CD14-positive monocyte (primary cell): ENCODE measurements at regions not wholly inside any gene's neighbourhood (a gene's known extent, or its start where the extent isn't known, plus 50 kb on each side); places are given as distances from the start of the nearest gene placed in this dataset.

Experiments
- DNase-seq, 3 donors: peaks; one replicate each; pipeline ENCODE4 v3.0.0-alpha.2; 2011 to 2022
- H2AFZ ChIP-seq: 2 replicates; pipeline ENCODE4 v1.6.0; 2012; ENCODE audit warnings: mild to moderate bottlenecking, low read depth, low read length, inconsistent platforms; ENCODE audit not compliant: insufficient read depth, poor library complexity, severe bottlenecking
- H3K27ac ChIP-seq, 2 donors: 1 replicate in 1 of 2; 2 replicates in 1 of 2; pipeline ENCODE4 v1.5.1; 2012 to 2013; ENCODE audit warnings: low read length in 2 of 2, control low read depth in 1 of 2, inconsistent platforms in 1 of 2, low read depth in 1 of 2, mild to moderate bottlenecking in 1 of 2
- H3K27me3 ChIP-seq, 2 donors: one replicate each; pipeline versions ENCODE4 v1.6.0 to v1.6.1; 2011 to 2013; ENCODE audit warnings: low read length in 2 of 2; ENCODE audit not compliant: control insufficient read depth in 2 of 2, insufficient read depth in 2 of 2
- H3K36me3 ChIP-seq, 2 donors: replicated peaks in 1 of 2; 1 replicate in 1 of 2; 2 replicates in 1 of 2; pipeline versions ENCODE4 v1.5.1 to v1.6.1; 2012 to 2013; ENCODE audit warnings: low read length in 2 of 2, control low read depth in 1 of 2, inconsistent platforms in 1 of 2, mild to moderate bottlenecking in 1 of 2; ENCODE audit not compliant: insufficient read depth in 2 of 2, control insufficient read depth in 1 of 2
- H3K4me1 ChIP-seq, 2 donors: 1 replicate in 1 of 2; 2 replicates in 1 of 2; pipeline versions ENCODE4 v1.5.1 to v1.6.1; 2012 to 2013; ENCODE audit warnings: low read length in 2 of 2, control low read depth in 1 of 2, inconsistent platforms in 1 of 2, mild to moderate bottlenecking in 1 of 2, moderate library complexity in 1 of 2; ENCODE audit not compliant: insufficient read depth in 2 of 2, control insufficient read depth in 1 of 2
- H3K4me2 ChIP-seq: replicated peaks from 2 replicates; pipeline ENCODE3; 2012; ENCODE audit warnings: low read length, moderate library complexity, mild to moderate bottlenecking; ENCODE audit not compliant: poor library complexity, severe bottlenecking; ENCODE audit errors: extremely low read depth
- H3K4me3 ChIP-seq, 3 experiments: fragments of 200-600 bp in 1 of 3; sonication (generic) in 1 of 3; replicated peaks in 1 of 3; 1 replicate in 2 of 3; 2 replicates in 1 of 3; pipeline ENCODE4 v1.5.1; 2011 to 2013; ENCODE audit warnings: low read length in 3 of 3, mild to moderate bottlenecking in 3 of 3, control low read depth in 2 of 3, low read depth in 2 of 3, inconsistent platforms in 1 of 3, moderate library complexity in 1 of 3
- H3K79me2 ChIP-seq: 2 replicates; pipeline ENCODE4 v1.6.0; 2012; ENCODE audit warnings: mild to moderate bottlenecking, control low read depth, inconsistent platforms, low read length, moderate library complexity; ENCODE audit not compliant: insufficient read depth
- H3K9ac ChIP-seq: 2 replicates; pipeline ENCODE4 v1.6.0; 2017; ENCODE audit warnings: low read length, mild to moderate bottlenecking; ENCODE audit not compliant: insufficient read depth, poor library complexity, severe bottlenecking
- H3K9me3 ChIP-seq, 2 donors: replicated peaks in 1 of 2; 1 replicate in 1 of 2; 2 replicates in 1 of 2; pipeline versions ENCODE4 v1.5.1 to v1.6.1; 2012 to 2013; ENCODE audit warnings: low read length in 2 of 2, control low read depth in 1 of 2; ENCODE audit not compliant: control insufficient read depth in 1 of 2, insufficient read depth in 1 of 2
- H4K20me1 ChIP-seq: 2 replicates; pipeline ENCODE4 v1.6.0; 2012; ENCODE audit warnings: mild to moderate bottlenecking, low read length, control low read depth, moderate library complexity; ENCODE audit not compliant: insufficient read depth
- H3K27ac Mint-ChIP-seq, 7 donors: one replicate each; pipeline ENCODE4 v1.8.0; 2020; ENCODE audit warnings: mild to moderate bottlenecking in 7 of 7, mixed read lengths in 7 of 7, moderate library complexity in 6 of 7, inconsistent platforms in 2 of 7
- H3K27me3 Mint-ChIP-seq, 3 donors: one replicate each; pipeline ENCODE4 v1.8.0; 2021 to 2022; ENCODE audit warnings: low read depth in 3 of 3, mild to moderate bottlenecking in 3 of 3, mixed read lengths in 3 of 3, moderate library complexity in 3 of 3, inconsistent platforms in 1 of 3
- H3K36me3 Mint-ChIP-seq, 2 donors: one replicate each; pipeline ENCODE4 v1.8.0; 2020; ENCODE audit warnings: mixed read lengths in 2 of 2, inconsistent platforms in 1 of 2, mild to moderate bottlenecking in 1 of 2
- H3K4me1 Mint-ChIP-seq: one replicate; pipeline ENCODE4 v1.8.0; 2020; ENCODE audit warnings: mild to moderate bottlenecking, mixed read lengths
- H3K4me3 Mint-ChIP-seq, 2 donors: one replicate each; pipeline ENCODE4 v1.8.0; 2020; ENCODE audit warnings: mild to moderate bottlenecking in 2 of 2, mixed read lengths in 2 of 2, moderate library complexity in 1 of 2
- H3K9me3 Mint-ChIP-seq, 7 donors: one replicate each; pipeline ENCODE4 v1.8.0; 2020 to 2022; ENCODE audit warnings: mixed read lengths in 7 of 7, mild to moderate bottlenecking in 6 of 7, moderate library complexity in 6 of 7, inconsistent platforms in 2 of 7
- WGBS: methylation state at CpG from one replicate; pipeline ENCODE4 v1.1.5; 2013; ENCODE audit warnings: missing lambda C conversion rate; ENCODE audit not compliant: insufficient coverage; 5-methylcytosine and 5-hydroxymethylcytosine counted together
- intact Hi-C, 2 donors: fragments of 100-400 bp; cut with micrococcal nuclease; formaldehyde crosslinking; loops; one replicate each; pipeline versions ENCODE4 v1.15.0 to v1.15.1; 2023
- TF ChIP-seq, protein P1 (sequence below): fragments of 200-600 bp; IDR thresholded peaks from one replicate; pipeline ENCODE4 v1.8.0; 2022; ENCODE audit warnings: antibody characterized with exemption, mild to moderate bottlenecking

DNA sequence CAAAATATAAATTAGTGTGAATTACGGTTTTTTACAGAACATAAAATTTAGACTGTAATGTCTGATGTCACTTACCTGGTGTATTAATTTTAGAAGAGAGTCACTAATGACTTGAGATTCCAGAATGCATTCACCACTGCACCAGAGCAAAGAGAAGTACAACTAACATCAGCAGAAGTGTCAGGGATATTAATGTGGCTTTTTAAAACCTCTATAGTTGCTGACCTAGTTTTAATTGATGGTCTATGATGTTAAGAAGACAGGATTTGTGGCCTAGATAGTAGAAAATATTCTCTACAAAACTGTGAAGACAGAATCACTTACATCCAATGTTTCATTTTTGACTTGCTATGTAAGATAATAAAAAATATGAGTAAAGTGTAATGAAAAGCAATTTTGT, 1181.6 kb downstream of the RAPGEF2 start:
- intact Hi-C loops, result no loop called here
- H4K20me1 ChIP-seq, result no peaks in the 10 kb centered on the region
- H3K27ac ChIP-seq, result no peak overlapping the region
- no peak overlapping the region for H3K4me2 ChIP-seq
- H3K9me3 ChIP-seq, result no peaks in the 10 kb centered on the region
- Mint-ChIP-seq H3K27ac (no peak overlapping the region), H3K9me3 (peaks cover 0 to 6% (median 3%) of the 10 kb centered on the region in 7 donors), H3K4me3 (no peak overlapping the region), H3K36me3 (no peaks in the 10 kb centered on the region), H3K4me1 (no peaks in the 10 kb centered on the region), H3K27me3 (no peaks in the 10 kb centered on the region)
- H2AFZ ChIP-seq, result no peak overlapping the region
- no peak overlapping the region for H3K4me3 ChIP-seq
- H3K36me3 ChIP-seq, result no peaks in the 10 kb centered on the region
- H3K4me1 ChIP-seq, result no peaks in the 10 kb centered on the region
- DNase-seq, result no peak
- no peak overlapping the region for H3K9ac ChIP-seq
- no peaks in the 10 kb centered on the region for H3K79me2 ChIP-seq
- TF ChIP-seq, protein P1, sequence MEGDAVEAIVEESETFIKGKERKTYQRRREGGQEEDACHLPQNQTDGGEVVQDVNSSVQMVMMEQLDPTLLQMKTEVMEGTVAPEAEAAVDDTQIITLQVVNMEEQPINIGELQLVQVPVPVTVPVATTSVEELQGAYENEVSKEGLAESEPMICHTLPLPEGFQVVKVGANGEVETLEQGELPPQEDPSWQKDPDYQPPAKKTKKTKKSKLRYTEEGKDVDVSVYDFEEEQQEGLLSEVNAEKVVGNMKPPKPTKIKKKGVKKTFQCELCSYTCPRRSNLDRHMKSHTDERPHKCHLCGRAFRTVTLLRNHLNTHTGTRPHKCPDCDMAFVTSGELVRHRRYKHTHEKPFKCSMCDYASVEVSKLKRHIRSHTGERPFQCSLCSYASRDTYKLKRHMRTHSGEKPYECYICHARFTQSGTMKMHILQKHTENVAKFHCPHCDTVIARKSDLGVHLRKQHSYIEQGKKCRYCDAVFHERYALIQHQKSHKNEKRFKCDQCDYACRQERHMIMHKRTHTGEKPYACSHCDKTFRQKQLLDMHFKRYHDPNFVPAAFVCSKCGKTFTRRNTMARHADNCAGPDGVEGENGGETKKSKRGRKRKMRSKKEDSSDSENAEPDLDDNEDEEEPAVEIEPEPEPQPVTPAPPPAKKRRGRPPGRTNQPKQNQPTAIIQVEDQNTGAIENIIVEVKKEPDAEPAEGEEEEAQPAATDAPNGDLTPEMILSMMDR, result no peak
- H3K27me3 ChIP-seq, result no peaks in the 10 kb centered on the region
- no CpG with 5 or more reads among the region's 1 CpG for WGBS

DNA sequence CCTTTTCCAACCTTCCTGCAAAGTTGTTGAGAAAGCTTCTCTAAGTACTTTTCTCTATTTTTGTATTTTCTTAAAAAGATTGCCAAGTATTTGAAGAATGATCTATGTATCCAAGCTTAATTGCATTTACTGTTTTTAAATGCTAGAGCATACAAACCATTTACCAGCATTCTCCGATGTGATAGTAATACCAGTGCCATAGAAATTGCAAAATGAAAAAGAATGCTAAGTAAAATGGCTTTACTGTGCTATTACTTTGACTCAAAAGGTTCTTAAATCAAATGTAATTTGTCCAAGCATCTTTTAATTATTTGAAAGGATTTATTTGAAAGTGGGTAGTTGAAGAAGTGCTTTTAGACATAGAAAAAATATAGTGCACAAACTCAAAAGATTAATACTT, 1183.2 kb downstream of the RAPGEF2 start:
- no peak overlapping the region for H3K4me3 ChIP-seq
- intact Hi-C loops, result no loop called here
- WGBS, result no CpG with 5 or more reads among the region's 1 CpG

More for the DNA sequence above, 1183.2 kb downstream of the RAPGEF2 start:
- no peaks in the 10 kb centered on the region for H3K4me1 Mint-ChIP-seq
- H2AFZ ChIP-seq, result no peak overlapping the region
- H3K9ac ChIP-seq, result no peak overlapping the region
- H3K27ac ChIP-seq, result no peak overlapping the region
- no peak overlapping the region for H3K4me3 Mint-ChIP-seq
- H3K36me3 ChIP-seq, result no peaks in the 10 kb centered on the region
- H3K27me3 ChIP-seq, result no peaks in the 10 kb centered on the region
- H3K4me2 ChIP-seq, result no peak overlapping the region
- H3K4me1 ChIP-seq, result no peaks in the 10 kb centered on the region
- no peaks in the 10 kb centered on the region for H3K79me2 ChIP-seq
- H3K36me3 Mint-ChIP-seq, result no peaks in the 10 kb centered on the region
- TF ChIP-seq, protein P1, result no peak
- DNase-seq, result no peak
- H4K20me1 ChIP-seq, result no peaks in the 10 kb centered on the region
- H3K9me3 Mint-ChIP-seq, result peaks cover 0 to 6% (median 2%) of the 10 kb centered on the region in 7 donors
- H3K27ac Mint-ChIP-seq, result no peak overlapping the region
- H3K9me3 ChIP-seq, result no peaks in the 10 kb centered on the region
- no peaks in the 10 kb centered on the region for H3K27me3 Mint-ChIP-seq
